OCI-LY3 (cell line): ENCODE measurements at regions not wholly inside any gene's neighbourhood (a gene's known extent, or its start where the extent isn't known, plus 50 kb on each side); places are given as distances from the start of the nearest gene placed in this dataset.
A peak's percentile ranks its signal among the peaks of the same experiment; 100 is the strongest.

ENCODE experiments used
- H2AFZ ChIP-seq: fragments of 200-600, 300-600 bp; shearing (Covaris generic); 2 replicates; pipeline ENCODE4 v1.6.0; 2014; ENCODE audit warnings: antibody characterized with exemption, low read depth, low read length
- H3K27ac ChIP-seq: fragments of 200-600, 300-600 bp; sonication (generic); 2 replicates; pipeline ENCODE4 v1.5.1; 2014; ENCODE audit warnings: mild to moderate bottlenecking, low read length, moderate library complexity, mixed read lengths
- H3K27me3 ChIP-seq: fragments of 200-600, 300-600 bp; sonication (generic); 2 replicates; pipeline ENCODE4 v1.6.1; 2014; ENCODE audit warnings: low read depth, low read length, mixed read lengths
- H3K36me3 ChIP-seq: fragments of 200-600, 300-600 bp; sonication (generic); replicated peaks from 2 replicates; pipeline ENCODE3; 2014; ENCODE audit warnings: low read depth, low read length, mixed read lengths
- H3K4me1 ChIP-seq: fragments of 300-600, 200-600 bp; sonication (generic); 2 replicates; pipeline ENCODE4 v1.6.1; 2014; ENCODE audit warnings: low read length, mixed read lengths
- H3K4me2 ChIP-seq: fragments of 200-600, 300-600 bp; sonication (generic); 2 replicates; pipeline ENCODE4 v1.6.1; 2014; ENCODE audit warnings: low read length, mixed read lengths
- H3K4me3 ChIP-seq: fragments of 300-600, 200-600 bp; sonication (generic); 2 replicates; pipeline ENCODE4 v1.5.1; 2014; ENCODE audit warnings: antibody characterized with exemption, mild to moderate bottlenecking, low read length, moderate library complexity
- H3K79me2 ChIP-seq: fragments of 300-600, 200-600 bp; shearing (Covaris generic); 2 replicates; pipeline ENCODE4 v1.6.1; 2014; ENCODE audit warnings: mild to moderate bottlenecking, low read length, mixed read lengths
- H3K9ac ChIP-seq: fragments of 300-600, 200-600 bp; shearing (Covaris generic); 2 replicates; pipeline ENCODE4 v1.6.0; 2014; ENCODE audit warnings: mild to moderate bottlenecking, low read length, moderate library complexity
- H3K9me3 ChIP-seq: fragments of 200-600, 300-600 bp; shearing (Covaris generic); 2 replicates; pipeline ENCODE4 v1.6.1; 2014; ENCODE audit warnings: low read length, mixed read lengths; ENCODE audit not compliant: insufficient read depth
- H4K20me1 ChIP-seq: fragments of 200-600, 300-600 bp; sonication (generic); 2 replicates; pipeline ENCODE4 v1.6.1; 2016; ENCODE audit warnings: low read length, mixed read lengths; ENCODE audit not compliant: insufficient read depth
- CTCF ChIP-seq: fragments of 200-600, 300-600 bp; sonication (generic); IDR thresholded peaks from 2 replicates; pipeline ENCODE4 v1.5.1; 2014; ENCODE audit warnings: antibody characterized with exemption, low read length, low read depth
- EZH2phosphoT487 ChIP-seq: fragments of 200-600 bp; shearing (Covaris generic); IDR thresholded peaks from 2 replicates; pipeline ENCODE4 v1.6.1; 2018; ENCODE audit warnings: antibody characterized with exemption, mixed run types, low read depth

GRCh38 chr12:105899589-105899988 is 239.2 kb downstream of the NUAK1 start:
- Histone ChIP-seq H4K20me1 (no peaks in the 10 kb centered on the region), H3K4me2 (peak overlapping the region; percentile 26), H3K4me1 (peaks cover 15% of the 10 kb centered on the region), H3K4me3 (peak overlapping the region; percentile 2; the same call in 1 of the 2 replicates), H2AFZ (no peak overlapping the region), H3K9ac (no peak overlapping the region), H3K36me3 (no peaks in the 10 kb centered on the region), H3K27me3 (no peaks in the 10 kb centered on the region), H3K27ac (no peak overlapping the region), H3K9me3 (no peaks in the 10 kb centered on the region), H3K79me2 (no peaks in the 10 kb centered on the region)
- TF ChIP-seq EZH2phosphoT487 (no peak), CTCF (no peak)

GRCh38 chr12:105906561-105906960 is 232.2 kb downstream of the NUAK1 start:
- Histone ChIP-seq H3K27ac (no peak overlapping the region), H3K4me1 (no peaks in the 10 kb centered on the region), H3K27me3 (no peaks in the 10 kb centered on the region), H3K9me3 (no peaks in the 10 kb centered on the region), H3K36me3 (no peaks in the 10 kb centered on the region), H3K4me2 (no peak overlapping the region), H3K9ac (no peak overlapping the region), H3K79me2 (no peaks in the 10 kb centered on the region), H2AFZ (no peak overlapping the region), H3K4me3 (no peak overlapping the region), H4K20me1 (no peaks in the 10 kb centered on the region)
- TF ChIP-seq EZH2phosphoT487 = no peak
- TF ChIP-seq CTCF = no peak

GRCh38 chr12:105907982-105908381 is 230.8 kb downstream of the NUAK1 start:
- TF ChIP-seq EZH2phosphoT487 (no peak), CTCF (no peak)
- Histone ChIP-seq H3K79me2 (no peaks in the 10 kb centered on the region), H3K9me3 (no peaks in the 10 kb centered on the region), H3K27me3 (no peaks in the 10 kb centered on the region), H3K36me3 (no peaks in the 10 kb centered on the region), H4K20me1 (no peaks in the 10 kb centered on the region), H3K4me2 (no peak overlapping the region), H3K4me3 (no peak overlapping the region), H3K27ac (no peak overlapping the region), H2AFZ (no peak overlapping the region), H3K4me1 (no peaks in the 10 kb centered on the region), H3K9ac (no peak overlapping the region)

GRCh38 chr12:105910030-105910429 is 228.7 kb downstream of the NUAK1 start:
- Histone ChIP-seq H3K9me3 (no peaks in the 10 kb centered on the region), H3K4me3 (no peak overlapping the region), H4K20me1 (no peaks in the 10 kb centered on the region), H2AFZ (no peak overlapping the region), H3K27me3 (no peaks in the 10 kb centered on the region), H3K79me2 (no peaks in the 10 kb centered on the region), H3K4me2 (no peak overlapping the region), H3K9ac (no peak overlapping the region), H3K4me1 (no peaks in the 10 kb centered on the region), H3K27ac (no peak overlapping the region), H3K36me3 (no peaks in the 10 kb centered on the region)
- TF ChIP-seq EZH2phosphoT487 (no peak), CTCF (no peak)
